ENCODE measurements at regions not wholly inside any gene's neighbourhood (a gene's known extent, or its start where the extent isn't known, plus 50 kb on each side); places are given as distances from the start of the nearest gene placed in this dataset.

GRCh38 chr2:71800851-71801250 is 346.8 kb downstream of the CYP26B1 start:
- TF ChIP-seq REST (IDR thresholded peaks at IDR 0.05; ENCODE audit: insufficient read depth in 1 of 2, low read depth in 2 of 2, low read length in 2 of 2) (no peak), SIN3A (IDR thresholded peaks at IDR 0.05; ENCODE audit: borderline replicate concordance, insufficient read depth, low read length) (no peak), POLR2AphosphoS5 (IDR thresholded peaks at IDR 0.05; ENCODE audit: low read depth, low read length) (no peak), TAF1 (IDR thresholded peaks at IDR 0.05; ENCODE audit: borderline replicate concordance, insufficient read depth, low read length) (no peak), FOXP2 (optimal IDR thresholded peaks at IDR 0.05; ENCODE audit: borderline replicate concordance, extremely low read depth, extremely low read length, insufficient read depth) (no peak)

- TF ChIP-seq TAF1 (IDR thresholded peaks at IDR 0.05; ENCODE audit: borderline replicate concordance, insufficient read depth, low read length) (no peak), SIN3A (IDR thresholded peaks at IDR 0.05; ENCODE audit: borderline replicate concordance, insufficient read depth, low read length) (no peak), FOXP2 (optimal IDR thresholded peaks at IDR 0.05; ENCODE audit: borderline replicate concordance, extremely low read depth, extremely low read length, insufficient read depth) (no peak), POLR2AphosphoS5 (IDR thresholded peaks at IDR 0.05; ENCODE audit: low read depth, low read length) (no peak), REST (IDR thresholded peaks at IDR 0.05; ENCODE audit: insufficient read depth in 1 of 2, low read depth in 2 of 2, low read length in 2 of 2) (no peak)
Measured at GRCh38 chr2:71800106-71800809, 346.9 kb downstream of the DYSF start.

- TF ChIP-seq TAF1 (IDR thresholded peaks at IDR 0.05; ENCODE audit: borderline replicate concordance, insufficient read depth, low read length) = no peak
Measured at GRCh38 chr2:71799013-71799575, 345.7 kb downstream of the DYSF start.

GRCh38 chr2:71798266-71799012 is 345.1 kb downstream of the DYSF start:
- TF ChIP-seq TAF1 (IDR thresholded peaks at IDR 0.05; ENCODE audit: borderline replicate concordance, insufficient read depth, low read length) (no peak), FOXP2 (optimal IDR thresholded peaks at IDR 0.05; ENCODE audit: borderline replicate concordance, extremely low read depth, extremely low read length, insufficient read depth) (no peak), SIN3A (IDR thresholded peaks at IDR 0.05; ENCODE audit: borderline replicate concordance, insufficient read depth, low read length) (no peak)

GRCh38 chr2:71797035-71797810 is 343.9 kb downstream of the DYSF start:
- no peak for TF ChIP-seq REST (IDR thresholded peaks at IDR 0.05; ENCODE audit: insufficient read depth in 1 of 2, low read depth in 2 of 2, low read length in 2 of 2)
- TF ChIP-seq TAF1 (IDR thresholded peaks at IDR 0.05; ENCODE audit: borderline replicate concordance, insufficient read depth, low read length) = no peak
- no peak for TF ChIP-seq POLR2AphosphoS5 (IDR thresholded peaks at IDR 0.05; ENCODE audit: low read depth, low read length)
- no peak for TF ChIP-seq SIN3A (IDR thresholded peaks at IDR 0.05; ENCODE audit: borderline replicate concordance, insufficient read depth, low read length)
- no peak for TF ChIP-seq FOXP2 (optimal IDR thresholded peaks at IDR 0.05; ENCODE audit: borderline replicate concordance, extremely low read depth, extremely low read length, insufficient read depth)
